Fibroblast of pulmonary artery (primary cell): ENCODE measurements at regions not wholly inside any gene's neighbourhood (a gene's known extent, or its start where the extent isn't known, plus 50 kb on each side); places are given as distances from the start of the nearest gene placed in this dataset.

ENCODE experiments used
- DNase-seq: peaks from one replicate; pipeline ENCODE4 v3.0.0-alpha.2; 2010; ENCODE audit warnings: low read depth
- H3K4me3 ChIP-seq: replicated peaks from 2 replicates; pipeline ENCODE4 v1.5.1; 2011; ENCODE audit warnings: low read depth, mild to moderate bottlenecking, control low read depth, low read length, moderate library complexity
- TF ChIP-seq, protein P1 (sequence below): IDR thresholded peaks from 2 replicates; pipeline ENCODE4 v1.5.1; 2011; ENCODE audit warnings: mild to moderate bottlenecking, control low read depth, low read length, inconsistent platforms; ENCODE audit errors: missing control alignments

DNA sequence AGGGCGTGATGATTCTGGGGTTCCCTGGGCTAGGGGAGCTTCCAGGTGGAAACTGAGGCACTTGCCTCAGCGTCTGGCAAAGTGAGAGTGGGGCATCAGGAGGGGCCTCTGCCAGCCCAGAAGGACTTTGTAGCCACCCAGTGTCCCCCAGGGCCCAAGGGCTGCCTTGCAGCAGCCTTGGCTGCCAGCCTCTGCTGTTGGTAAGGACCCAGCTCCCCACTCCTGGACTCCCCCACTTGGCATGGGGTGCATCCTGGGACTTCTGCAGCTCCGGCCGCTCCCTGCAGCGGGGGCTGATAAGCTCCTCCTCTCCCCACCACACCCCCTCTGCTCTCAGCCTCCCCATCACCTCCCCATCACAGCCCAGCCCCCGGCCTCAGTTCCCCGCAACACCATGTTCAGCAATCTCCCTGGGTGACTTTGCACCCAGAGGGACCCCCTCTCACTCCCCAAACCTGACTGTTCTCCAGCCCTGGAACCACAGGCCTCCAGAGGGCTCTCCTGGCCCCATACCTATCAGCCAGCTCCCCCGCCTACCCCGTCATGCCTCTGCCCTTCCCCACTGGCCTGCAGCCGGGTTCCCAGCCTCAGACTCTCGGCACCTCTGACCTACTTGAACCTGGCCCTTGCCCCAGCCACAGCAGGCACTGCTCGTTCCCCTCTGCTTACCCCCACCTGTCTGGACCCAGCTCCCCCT is 113.0 kb downstream of the CRYAA start:
- no peak for DNase-seq
- TF ChIP-seq, protein P1, sequence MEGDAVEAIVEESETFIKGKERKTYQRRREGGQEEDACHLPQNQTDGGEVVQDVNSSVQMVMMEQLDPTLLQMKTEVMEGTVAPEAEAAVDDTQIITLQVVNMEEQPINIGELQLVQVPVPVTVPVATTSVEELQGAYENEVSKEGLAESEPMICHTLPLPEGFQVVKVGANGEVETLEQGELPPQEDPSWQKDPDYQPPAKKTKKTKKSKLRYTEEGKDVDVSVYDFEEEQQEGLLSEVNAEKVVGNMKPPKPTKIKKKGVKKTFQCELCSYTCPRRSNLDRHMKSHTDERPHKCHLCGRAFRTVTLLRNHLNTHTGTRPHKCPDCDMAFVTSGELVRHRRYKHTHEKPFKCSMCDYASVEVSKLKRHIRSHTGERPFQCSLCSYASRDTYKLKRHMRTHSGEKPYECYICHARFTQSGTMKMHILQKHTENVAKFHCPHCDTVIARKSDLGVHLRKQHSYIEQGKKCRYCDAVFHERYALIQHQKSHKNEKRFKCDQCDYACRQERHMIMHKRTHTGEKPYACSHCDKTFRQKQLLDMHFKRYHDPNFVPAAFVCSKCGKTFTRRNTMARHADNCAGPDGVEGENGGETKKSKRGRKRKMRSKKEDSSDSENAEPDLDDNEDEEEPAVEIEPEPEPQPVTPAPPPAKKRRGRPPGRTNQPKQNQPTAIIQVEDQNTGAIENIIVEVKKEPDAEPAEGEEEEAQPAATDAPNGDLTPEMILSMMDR = no peak

DNA sequence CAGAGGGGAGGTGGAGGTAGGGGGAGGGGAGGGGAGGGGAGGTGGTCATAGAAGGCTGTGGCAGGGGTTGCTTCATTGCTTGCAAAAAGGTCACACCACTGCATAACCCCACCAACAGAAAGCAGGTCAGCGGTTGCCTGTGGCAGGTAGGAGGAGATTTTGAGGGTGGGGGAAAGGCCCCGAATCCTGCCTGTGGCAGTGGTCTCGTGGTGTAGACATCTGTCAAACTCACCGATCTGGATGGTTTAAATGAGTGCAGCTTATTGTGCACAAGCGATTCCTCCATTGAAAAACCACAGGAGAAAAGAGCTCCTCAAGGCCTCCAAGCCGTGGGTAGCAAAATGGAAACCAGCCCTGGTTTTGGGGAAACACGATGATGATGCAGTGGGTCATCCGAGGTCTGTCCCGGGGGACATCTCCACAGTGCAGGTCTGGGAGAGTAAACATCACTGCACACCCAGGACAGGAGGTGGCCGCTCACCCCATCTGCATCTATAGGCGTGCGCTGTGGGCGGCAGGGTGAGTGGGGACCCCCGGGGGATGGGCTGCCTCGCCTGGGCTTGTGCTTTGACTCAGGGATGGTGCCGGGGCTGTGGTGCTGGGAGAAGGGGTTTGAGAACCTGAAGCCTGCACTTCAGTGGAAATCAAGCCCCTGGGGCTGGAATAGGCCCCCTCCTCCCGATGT is 112.3 kb downstream of the CRYAA start:
- no peak overlapping the region for H3K4me3 ChIP-seq
- TF ChIP-seq, protein P1 = no peak
- no peak for DNase-seq

More for the DNA sequence above, 113.0 kb downstream of the CRYAA start:
- H3K4me3 ChIP-seq = no peak overlapping the region

DNA sequence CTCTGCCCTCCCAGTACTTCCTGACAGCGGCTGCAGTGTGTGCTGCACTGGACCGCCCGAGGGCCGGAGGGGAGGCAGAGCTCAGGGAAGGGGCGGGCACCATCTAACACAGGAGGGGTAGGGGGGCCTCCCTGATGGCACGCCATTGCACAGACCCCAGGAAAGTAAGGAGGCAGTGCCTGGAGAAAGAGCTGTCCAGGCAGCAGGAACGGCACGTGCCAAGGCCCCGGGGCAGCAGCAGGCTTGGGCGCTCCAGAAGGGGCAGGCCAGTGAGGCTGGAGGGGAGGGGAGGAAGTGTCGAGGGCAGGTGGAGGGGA is 110.7 kb downstream of the CRYAA start:
- no peak for DNase-seq
- TF ChIP-seq, protein P1 = no peak
- no peak overlapping the region for H3K4me3 ChIP-seq

DNA sequence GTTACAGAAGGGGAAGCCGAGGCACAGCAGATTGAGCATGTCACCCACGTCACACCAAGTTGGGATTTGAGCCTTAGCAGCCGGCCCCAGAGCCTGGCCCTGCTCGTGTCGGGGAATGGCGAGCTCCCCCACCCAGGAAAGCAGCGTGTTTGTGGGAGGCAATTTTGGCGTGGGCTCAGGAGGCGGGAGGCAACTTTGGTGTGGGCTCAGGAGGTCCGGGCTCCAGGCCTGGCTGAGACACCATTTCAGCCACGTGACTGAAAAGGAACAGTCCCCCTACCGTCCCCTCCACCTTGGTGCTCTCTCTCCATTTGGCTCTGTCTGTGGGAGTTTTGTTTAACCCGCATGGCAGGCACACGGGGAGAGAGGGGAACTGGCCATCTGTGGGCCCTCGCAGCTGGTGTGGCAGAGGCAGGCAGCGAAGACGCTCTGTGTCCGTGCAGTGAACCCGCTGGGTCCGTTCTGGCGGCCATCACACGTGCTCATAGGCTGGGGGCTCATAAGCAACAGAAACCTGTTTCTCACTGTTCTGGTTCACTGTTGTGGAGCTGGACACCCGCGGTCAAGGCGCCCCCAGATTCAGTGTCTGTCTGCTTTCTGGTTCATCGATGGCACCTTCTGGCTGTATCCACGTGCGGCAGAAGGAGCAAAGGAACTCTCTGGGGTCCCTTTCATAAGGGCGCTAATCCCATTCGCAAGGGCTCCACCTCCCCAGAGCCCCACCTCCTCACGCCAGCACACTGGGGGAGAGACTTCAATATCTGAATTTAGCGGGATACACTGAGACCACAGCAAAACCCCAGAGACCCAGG is 110.2 kb downstream of the CRYAA start:
- no peak overlapping the region for H3K4me3 ChIP-seq
- DNase-seq = no peak
- TF ChIP-seq, protein P1 = no peak

DNA sequence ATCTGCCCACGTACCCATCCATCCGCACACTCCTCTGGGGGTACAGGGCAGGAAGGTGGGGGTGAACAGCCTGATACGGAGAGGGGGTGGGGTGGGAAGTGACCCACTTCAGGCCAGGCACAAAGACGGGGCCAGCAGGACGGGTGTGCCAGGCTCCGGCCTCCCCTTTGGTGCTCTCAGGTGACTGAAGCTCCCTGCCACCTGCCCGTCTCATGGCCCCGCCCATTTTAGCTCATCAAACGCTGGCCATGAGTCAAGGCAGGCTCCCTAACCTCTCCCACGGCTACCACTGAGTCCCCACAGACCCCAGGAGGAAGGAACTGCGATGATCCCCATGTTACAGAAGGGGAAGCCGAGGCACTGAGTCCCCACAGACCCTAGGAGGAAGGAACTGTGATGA is 109.6 kb downstream of the CRYAA start:
- H3K4me3 ChIP-seq = no peak overlapping the region
- TF ChIP-seq, protein P1 = no peak
- no peak for DNase-seq

DNA sequence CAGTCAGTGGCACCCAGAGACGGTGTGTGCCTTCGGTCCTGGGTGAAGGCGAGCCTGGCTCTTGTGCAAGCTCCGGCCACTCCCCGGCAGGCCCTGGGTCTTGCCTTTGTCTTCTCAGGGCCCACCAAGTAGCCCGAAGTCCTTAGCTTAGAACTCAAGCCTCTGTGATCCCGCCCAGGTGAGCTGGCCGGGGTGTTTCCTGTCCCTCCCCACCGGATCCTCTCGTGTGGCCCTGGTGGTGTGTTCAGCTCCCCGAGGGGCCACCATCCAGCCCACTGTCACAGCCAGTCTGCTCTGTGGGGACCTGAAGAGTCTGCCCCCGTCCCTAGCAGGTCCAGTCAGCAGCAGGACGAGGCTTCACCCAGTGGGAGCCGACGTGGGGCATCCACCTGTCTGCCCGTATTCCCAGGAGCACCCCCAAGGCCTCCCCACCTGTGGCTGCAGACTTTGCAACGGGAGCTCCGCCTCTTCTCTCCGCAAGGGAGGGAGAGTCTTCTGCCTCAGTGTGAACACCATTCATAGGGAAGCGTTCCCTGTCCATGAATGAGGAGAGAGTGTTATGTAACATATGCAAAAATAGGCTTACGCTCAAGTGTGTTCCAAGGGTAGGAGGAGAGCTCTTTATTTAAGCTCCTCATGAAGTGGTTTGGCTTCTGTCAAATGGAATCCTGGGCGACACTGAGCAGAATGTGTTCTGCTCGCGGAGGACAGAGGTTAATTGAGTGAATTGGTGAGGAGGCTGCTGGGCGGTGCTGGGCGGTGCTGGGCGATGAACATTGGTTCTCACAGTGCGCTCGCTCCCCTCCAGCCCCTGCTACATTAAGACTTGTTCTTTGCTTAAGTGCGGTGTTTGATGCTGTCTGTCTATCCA is 108.9 kb downstream of the CRYAA start:
- no peak for DNase-seq
- TF ChIP-seq, protein P1 = no peak
- no peak overlapping the region for H3K4me3 ChIP-seq
